CD4-positive, alpha-beta T cell treated with Interleukin-12 subunit alpha and Interleukin-12 subunit beta, for 1 hour (primary cell): ENCODE measurements at regions not wholly inside any gene's neighbourhood (a gene's known extent, or its start where the extent isn't known, plus 50 kb on each side); places are given as distances from the start of the nearest gene placed in this dataset.

ENCODE experiments used
- DNase-seq: peaks from one replicate; pipeline ENCODE4 v3.0.0-alpha.2; 2020

- DNase-seq = no peak
Measured at GRCh38 chr5:173808079-173808808, 79.9 kb upstream of the CPEB4 start.

GRCh38 chr5:173809014-173809413, 79.1 kb upstream of the CPEB4 start:
- DNase-seq = no peak

GRCh38 chr5:173812811-173813550, 75.2 kb upstream of the CPEB4 start:
- DNase-seq = no peak

DNA sequence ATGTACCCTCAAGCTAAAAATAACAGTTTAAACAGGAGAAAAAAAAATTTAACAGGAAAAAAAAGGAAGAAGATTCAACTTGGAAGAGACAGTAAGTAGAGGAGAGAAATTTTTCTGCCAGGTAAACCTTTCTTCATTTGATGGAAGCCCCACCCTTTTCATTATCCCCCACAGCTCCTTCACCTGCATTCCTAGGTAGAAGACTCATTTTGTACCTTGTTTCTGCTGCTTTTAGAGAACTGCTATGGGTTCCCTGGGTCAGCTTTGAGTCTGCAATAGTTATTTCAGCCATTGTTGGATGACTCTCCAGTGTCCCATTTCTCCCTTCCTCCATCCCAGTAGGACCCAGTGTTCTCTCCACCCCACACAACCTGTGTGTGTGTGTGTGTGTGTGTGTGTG, 74.1 kb upstream of the CPEB4 start:
- DNase-seq = no peak

DNA sequence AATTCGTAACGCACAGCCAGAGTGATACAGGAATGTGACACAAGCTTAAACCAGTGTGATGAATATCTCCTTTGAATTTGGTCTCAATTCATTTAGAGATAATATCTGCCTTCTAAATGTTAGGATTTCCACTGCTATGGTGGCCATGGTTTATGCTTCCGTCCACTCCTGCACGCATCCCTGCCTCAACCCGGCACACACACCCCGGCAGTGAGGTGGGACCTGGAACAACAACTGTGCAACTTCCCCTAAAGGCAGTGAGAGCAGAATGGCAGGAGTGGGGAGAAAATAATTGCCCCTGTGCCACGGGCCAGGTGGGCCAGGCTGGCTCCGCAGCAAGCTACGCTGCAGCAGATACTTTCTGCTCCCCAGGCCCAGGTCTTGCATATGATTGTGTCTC, 72.6 kb upstream of the CPEB4 start:
- DNase-seq = no peak

- DNase-seq = no peak
Measured at GRCh38 chr5:173816728-173817127, 71.4 kb upstream of the CPEB4 start.

- no peak for DNase-seq
Measured at GRCh38 chr5:173817561-173817960, 70.6 kb upstream of the CPEB4 start.

- no peak for DNase-seq
Measured at GRCh38 chr5:173819521-173819920, 68.6 kb upstream of the CPEB4 start.

DNA sequence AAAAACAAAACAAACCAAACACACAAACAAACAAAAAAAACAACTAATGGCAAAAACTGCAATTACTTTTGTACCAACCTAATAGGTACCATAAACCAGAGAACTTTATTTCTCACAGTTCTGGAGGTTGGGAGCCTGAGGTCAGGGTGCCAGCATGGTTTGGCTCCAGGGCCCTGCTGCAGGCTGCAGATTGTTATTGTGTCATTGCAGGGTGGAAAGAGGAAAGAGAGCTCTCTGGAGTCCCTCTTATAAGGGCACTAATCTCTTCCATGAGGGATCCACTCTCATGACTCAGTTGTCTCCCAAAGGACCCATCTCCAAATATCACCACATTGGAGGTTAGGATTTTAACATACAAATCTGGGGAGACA, 64.9 kb upstream of the CPEB4 start:
- DNase-seq = no peak

DNA sequence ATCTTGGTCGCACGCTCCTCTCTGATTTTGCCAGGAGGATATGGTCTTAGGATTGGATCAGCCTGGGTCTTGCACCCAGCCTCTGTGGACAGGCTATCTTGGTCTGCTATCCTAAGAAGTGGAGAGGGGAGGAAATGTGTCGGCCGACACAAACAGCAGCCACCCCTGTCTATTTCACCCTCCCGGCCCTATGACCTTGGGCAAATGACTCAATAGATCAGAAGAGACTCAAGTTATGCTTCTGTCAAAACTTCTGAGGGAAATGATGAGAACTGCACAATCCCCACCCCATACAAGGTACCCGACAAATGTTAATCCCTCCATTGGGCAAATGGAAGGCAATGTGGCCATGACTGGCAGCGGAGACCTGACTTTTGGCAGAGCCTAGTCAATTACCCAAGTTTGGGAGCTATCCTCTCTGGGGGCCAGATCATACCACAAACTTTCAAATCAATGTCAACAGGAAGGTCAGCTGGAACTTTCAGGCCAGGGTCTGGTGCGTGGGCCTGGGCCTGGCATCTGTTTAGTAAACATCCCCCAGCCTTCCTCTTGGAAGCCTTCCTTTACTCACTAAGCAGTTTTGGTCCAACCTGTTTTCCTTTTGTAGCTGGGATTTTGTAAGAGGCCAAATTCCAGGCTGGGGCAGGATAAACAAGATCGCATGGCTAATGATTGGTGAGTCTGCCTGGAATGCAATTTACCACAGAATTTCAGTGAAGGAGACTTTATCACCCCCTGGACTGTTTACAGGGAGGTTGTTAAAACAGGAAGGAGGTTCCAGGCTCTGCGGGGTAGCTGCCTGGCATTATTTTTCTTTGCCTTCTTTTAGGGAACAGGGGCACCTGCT, 64.2 kb upstream of the CPEB4 start:
- no peak for DNase-seq

DNA sequence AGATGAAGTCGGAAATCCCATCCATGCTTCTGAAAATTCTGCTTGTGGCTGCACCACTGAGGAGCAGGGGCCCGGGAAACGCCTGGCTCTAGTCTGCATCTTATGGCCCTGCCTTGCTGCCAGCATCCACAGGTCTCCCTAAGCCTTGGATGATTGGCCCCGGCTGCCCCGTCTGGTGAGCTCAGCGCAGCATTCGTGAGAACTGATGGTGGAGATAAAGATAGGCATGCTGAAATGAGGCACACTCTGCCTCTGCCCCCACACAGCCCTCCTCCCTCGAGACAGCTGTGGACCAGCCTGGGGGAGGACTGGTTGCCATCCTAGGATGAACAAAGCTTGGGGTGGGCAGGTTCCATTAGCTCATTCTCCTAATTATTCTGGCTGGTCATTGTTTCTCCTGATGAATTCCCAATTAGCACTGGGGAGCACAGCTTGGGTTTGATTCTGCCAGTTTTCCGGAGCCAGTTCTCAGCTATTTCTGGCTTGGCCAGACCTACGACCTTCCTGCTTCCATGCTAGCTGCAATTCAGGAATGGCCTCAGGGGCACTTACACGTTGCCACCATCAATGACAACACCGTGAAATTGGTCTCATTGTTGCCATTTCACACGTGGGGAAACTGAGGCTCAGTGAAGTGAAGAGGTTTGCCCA, 62.8 kb upstream of the CPEB4 start:
- DNase-seq = no peak

DNA sequence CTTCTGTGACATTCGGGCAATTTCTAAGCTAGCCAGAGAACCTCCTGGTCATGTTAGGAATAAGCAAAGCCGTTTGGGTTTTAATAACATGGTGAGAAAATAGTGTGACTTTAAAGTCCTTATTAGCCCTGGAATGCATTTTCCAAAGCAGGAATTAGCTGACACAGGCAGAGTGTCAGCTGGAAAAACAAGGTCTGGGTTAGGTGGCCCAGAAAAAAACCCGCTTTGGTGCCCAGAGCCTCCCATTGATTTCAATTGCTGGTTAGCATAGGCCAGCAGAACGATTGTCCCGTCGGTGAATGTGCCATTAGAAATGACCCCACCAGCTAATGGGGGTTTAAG, 62.1 kb upstream of the CPEB4 start:
- no peak for DNase-seq

- DNase-seq = no peak
Measured at GRCh38 chr5:173826428-173827350, 61.5 kb upstream of the CPEB4 start.

DNA sequence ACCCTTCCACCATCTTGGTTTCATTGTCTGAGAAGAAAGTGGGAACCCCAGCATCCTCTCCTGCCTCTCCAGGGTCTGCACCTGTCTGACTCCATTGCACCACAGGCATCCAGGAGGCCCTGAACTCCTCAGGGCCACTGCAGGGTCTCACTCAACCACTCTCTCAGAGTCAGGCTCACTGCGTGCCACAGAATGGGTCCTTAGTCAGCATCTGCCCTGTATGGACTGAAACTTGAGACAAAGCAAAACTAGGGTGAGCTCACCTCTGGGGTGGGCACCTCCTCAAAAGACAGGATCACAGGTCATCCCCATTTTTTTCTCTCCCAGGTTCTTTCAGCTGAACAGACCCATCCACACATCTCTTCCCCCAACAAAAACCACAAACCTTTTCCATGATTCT, 59.2 kb upstream of the CPEB4 start:
- no peak for DNase-seq

- no peak for DNase-seq
Measured at GRCh38 chr5:173829826-173830225, 58.3 kb upstream of the CPEB4 start.

- no peak for DNase-seq
Measured at GRCh38 chr5:173830421-173830820, 57.7 kb upstream of the CPEB4 start.

- DNase-seq = no peak
Measured at GRCh38 chr5:173831196-173831914, 56.8 kb upstream of the CPEB4 start.

DNA sequence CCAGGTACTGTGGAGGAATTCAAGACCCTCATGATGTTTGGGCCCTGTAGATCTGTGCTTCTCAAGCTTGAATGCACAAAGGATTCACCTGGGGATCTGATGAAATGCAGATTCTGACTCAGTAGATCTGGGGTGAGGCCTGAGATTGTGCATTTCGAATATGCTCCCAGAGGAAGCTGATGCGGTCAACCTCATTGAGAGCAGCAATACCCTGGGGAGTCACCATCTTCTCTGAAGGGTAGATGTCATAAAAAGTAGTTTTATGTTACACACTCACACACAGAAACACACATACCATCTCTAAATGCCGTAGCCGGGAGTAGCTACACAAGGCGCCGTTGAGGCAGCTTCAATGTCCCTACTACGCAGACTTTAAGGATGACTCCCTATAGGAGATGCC, 55.8 kb upstream of the CPEB4 start:
- no peak for DNase-seq

GRCh38 chr5:173833196-173833985, 54.8 kb upstream of the CPEB4 start:
- no peak for DNase-seq

DNA sequence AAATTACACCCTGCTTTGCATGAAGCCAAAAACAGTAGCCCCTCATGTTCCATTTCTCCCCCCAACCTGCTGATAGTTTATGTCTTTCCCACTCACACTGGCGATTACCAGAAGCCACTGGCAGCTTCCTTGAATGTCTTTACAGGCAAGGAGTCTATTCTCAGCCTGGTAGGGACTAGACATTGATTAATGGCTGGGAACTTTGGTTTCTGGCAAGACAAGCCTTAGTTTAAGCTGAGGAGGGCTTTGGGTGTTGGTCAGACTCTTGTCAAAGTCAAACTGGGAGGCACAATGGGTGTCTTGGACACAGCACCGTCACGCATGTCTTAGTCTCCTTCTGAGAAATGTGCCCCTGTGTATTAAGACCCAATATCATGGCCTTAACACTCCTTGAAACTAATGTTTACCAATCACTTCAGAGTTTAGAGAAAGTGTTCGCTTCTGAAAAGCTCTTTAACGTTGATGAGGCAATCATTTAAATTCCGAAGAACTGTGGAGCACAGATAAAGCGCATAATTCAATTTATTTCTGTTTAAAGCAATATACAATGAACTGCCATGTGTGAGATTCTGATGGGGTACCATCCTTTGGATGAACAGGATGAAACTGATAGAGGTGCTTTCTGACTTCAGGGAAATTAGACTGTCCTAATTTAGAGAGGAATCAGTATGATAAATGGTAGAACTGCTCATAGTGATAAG, 53.9 kb upstream of the CPEB4 start:
- DNase-seq = no peak
